D721Med (cell line): ENCODE measurements at regions not wholly inside any gene's neighbourhood (a gene's known extent, or its start where the extent isn't known, plus 50 kb on each side); places are given as distances from the start of the nearest gene placed in this dataset.
A peak's percentile ranks its signal among the peaks of the same experiment; 100 is the strongest.

Source experiments
- DNase-seq: peaks from one replicate; pipeline ENCODE4 v3.0.0; 2011; ENCODE audit warnings: low spot score; ENCODE audit not compliant: insufficient read length
- FAIRE-seq: peaks from 2 replicates; lab custom pipeline; 2011; peaks lifted over from hg19 to GRCh38; lab: Jason Lieb, UNC
- TF ChIP-seq, protein P1 (sequence below): IDR thresholded peaks from 2 replicates; pipeline ENCODE4 v1.5.1; 2012; ENCODE audit warnings: mild to moderate bottlenecking, control low read depth; ENCODE audit not compliant: insufficient read depth; ENCODE audit errors: missing control alignments

DNA sequence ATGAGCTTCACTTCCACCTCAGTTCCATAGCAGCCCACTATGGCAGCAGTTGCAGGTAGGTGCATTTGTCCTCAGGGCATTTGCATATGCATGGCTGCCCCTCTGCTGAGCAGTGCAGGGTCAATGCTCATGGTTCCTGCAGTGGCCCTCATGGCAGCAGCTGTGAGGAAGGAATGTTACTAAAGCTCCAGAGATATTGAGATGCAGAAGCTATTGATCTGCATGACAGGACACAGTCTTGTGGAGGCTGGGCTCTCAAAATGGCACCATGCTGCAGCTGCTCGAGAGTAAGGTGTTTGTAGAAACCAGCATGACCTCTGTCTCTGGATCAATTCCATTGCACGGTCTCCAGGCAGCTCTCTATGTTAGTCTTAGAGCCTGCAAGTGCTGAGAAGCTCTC lies 179.2 kb upstream of the PCDH18 start:
- TF ChIP-seq, protein P1, sequence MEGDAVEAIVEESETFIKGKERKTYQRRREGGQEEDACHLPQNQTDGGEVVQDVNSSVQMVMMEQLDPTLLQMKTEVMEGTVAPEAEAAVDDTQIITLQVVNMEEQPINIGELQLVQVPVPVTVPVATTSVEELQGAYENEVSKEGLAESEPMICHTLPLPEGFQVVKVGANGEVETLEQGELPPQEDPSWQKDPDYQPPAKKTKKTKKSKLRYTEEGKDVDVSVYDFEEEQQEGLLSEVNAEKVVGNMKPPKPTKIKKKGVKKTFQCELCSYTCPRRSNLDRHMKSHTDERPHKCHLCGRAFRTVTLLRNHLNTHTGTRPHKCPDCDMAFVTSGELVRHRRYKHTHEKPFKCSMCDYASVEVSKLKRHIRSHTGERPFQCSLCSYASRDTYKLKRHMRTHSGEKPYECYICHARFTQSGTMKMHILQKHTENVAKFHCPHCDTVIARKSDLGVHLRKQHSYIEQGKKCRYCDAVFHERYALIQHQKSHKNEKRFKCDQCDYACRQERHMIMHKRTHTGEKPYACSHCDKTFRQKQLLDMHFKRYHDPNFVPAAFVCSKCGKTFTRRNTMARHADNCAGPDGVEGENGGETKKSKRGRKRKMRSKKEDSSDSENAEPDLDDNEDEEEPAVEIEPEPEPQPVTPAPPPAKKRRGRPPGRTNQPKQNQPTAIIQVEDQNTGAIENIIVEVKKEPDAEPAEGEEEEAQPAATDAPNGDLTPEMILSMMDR, result no peak
- FAIRE-seq, result no peak
- no peak for DNase-seq

DNA sequence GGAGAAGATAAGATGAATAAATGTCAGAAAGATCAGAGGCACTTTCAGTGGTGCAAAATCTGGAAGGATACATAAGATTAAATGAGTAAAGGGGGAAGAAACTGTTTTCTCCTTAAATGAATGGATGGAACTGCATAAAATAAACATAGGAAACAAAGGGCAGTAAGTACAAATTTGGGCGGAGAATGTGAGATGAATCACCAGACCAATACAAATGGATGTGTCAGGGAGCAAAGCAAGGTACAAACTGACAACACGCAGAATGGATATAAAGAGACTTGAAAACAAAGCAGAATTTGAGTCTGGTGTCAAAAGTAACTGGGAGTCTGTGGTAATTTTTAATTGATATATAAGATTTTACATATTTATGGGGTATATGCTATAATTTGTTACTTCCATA lies 175.3 kb upstream of the PCDH18 start:
- FAIRE-seq (no peak), DNase-seq (no peak)
- TF ChIP-seq, protein P1, result no peak

DNA sequence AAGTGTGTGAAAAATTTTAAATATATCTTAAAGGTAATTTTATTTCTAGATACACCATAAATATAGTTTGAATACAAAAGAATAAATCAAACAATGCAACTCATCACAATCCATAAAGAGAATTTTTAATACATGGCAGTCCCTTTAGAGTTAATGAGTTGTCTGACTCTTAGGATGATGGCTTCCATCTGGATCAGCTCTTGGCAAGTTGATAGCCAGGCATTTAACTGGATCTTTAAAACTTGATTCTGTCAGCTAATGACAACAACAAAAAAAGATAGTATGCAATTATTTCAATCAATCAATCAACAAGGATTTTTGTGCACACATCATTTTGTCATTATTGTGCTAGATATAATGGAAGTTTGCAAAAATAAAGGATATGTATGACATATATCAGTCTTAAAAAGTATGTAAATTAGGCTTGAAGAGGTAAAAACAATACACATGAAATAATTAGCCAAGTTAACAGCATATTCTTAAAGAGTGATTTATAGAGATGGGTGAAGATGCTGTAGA lies 174.9 kb upstream of the PCDH18 start:
- TF ChIP-seq, protein P1, result no peak
- FAIRE-seq (no peak), DNase-seq (no peak)

DNA sequence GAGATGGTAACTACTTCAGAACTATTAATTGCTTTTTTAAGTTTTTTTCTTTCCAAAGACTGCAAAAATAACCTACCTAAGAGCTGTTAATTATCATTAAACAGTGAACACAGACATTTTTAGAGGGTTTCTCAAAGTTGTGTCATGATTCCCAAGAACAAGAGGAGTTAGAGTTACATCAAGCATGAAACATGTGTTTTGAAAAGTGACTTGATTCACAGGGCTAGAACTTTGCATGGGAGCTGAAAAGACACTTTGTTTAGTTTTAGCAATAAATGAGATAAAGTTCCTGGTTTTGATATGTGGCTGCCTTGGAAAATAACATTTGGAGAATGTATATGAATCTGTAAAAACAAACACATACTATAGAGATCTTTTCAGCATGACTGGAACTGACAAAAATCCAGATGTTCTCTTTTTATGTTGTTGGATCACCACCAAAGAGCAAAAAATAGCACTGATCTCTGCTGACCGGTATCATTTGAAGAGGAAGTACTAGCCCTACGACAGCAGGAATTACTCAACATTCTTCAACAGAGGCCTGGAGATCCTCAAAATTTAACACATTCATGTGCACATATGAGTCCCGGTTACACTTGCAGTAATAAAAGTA lies 173.0 kb upstream of the PCDH18 start:
- TF ChIP-seq, protein P1, result no peak
- DNase-seq (no peak), FAIRE-seq (peak; percentile 25)

DNA sequence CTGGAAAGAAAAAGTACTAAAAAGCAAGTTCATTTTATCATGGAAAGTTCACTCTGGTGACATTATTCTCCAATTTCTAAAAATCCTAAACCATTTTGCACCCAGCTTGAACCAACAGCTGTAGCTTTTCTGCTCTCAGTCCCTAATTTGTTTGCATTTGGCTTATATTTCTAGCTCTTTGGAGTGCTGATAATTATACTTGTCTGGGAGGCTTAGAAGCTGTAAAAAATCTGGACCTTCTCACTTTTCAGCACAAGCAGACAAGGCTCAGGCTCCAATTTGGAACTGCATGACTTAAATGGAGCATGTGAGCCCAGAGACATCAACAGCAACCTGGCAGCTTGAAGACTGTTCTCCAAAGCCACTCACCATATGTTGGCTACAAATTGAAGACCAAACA lies 170.9 kb upstream of the PCDH18 start:
- DNase-seq (no peak), FAIRE-seq (no peak)
- TF ChIP-seq, protein P1, result no peak

DNA sequence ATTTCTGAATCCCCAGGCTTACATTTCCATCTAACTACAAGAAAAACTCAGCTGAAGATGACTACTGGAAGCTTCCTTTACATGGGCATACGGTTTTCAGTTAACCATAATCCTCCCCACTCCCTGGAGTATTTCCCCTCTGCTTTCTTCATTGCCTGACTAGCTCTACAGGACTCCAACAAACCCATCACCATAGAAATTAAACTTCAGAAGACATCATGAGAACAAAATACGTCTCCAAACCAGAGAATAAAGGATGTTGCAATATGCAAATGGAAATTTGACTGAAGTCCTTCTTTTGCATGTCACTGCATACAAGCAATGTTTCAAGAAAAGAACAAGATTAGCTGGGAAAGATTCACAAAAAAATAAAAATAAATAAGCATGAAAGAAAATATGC lies 170.2 kb upstream of the PCDH18 start:
- no peak for FAIRE-seq
- DNase-seq, result no peak
- TF ChIP-seq, protein P1, result no peak

DNA sequence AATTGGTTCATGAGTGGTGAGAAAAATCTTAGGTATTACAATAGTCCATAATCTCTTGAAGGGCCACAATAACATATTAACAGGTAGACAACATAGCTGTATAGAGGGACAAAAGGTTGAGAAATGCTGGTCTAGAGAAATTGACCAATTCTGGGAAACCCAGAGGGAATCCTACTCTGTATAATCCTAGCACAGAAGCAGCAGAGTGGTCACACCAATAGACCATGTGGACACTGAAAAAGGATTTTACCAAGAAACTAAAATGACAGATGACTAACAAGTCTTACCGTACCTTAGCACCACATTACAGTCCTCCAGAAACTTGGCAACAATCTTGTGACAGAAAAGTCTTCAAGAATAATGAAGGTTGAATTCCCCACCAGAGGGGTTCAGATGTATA lies 169.1 kb upstream of the PCDH18 start:
- DNase-seq (no peak), FAIRE-seq (no peak)
- TF ChIP-seq, protein P1, result no peak
